ENCODE measurements at regions not wholly inside any gene's neighbourhood (a gene's known extent, or its start where the extent isn't known, plus 50 kb on each side); places are given as distances from the start of the nearest gene placed in this dataset.

DNA sequence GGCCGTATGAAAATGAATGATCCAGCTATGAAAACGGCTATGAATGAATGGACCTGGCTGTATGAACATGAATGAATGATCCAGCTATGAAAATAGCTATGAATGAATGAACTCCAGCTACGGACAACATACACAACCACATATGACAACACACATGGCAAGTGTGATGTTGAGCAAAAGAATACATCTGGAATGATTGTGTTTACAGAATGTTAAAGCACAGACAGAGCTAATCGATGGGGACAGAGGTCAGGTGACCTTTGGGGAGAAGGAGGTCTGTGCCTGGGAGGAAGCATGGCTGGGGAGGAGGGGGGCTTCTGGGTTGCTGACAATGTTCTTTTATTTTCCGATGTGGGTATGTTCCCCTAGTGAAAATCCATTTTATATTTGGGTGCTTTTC, 174.0 kb upstream of the WSCD1 start:
- POLR2A ChIA-PET (ENCODE audit: unreplicated experiment) = no interaction called here
- dilution Hi-C loops (cut with HindIII; ENCODE audit: low sequenced_read_pairs, unreplicated experiment) = no loop called here

More for the DNA sequence above, 174.0 kb upstream of the WSCD1 start:
- H2AK5ac ChIP-seq (ENCODE audit: low read depth, low read length) = no peak overlapping the region
- no peak overlapping the region for H4K5ac ChIP-seq (ENCODE audit: low read depth, low read length)
- H2BK5ac ChIP-seq (ENCODE audit: low read depth, low read length, poor library complexity, severe bottlenecking) = no peak overlapping the region
- in situ Hi-C loops (cut with MboI; ENCODE audit: low sequenced_read_pairs) = no loop called here
- no peak overlapping the region for H3K14ac ChIP-seq (replicated peaks; ENCODE audit: low read depth, low read length)
- no peaks in the 10 kb centered on the region for H3K79me1 ChIP-seq (ENCODE audit: low read depth in 1 of 2, low read length in 2 of 2)
- no peak overlapping the region for H4K91ac ChIP-seq (ENCODE audit: insufficient read depth, low read depth, low read length)
- H2BK120ac ChIP-seq (ENCODE audit: low read depth, low read length) = no peak overlapping the region
- H3K23ac ChIP-seq (ENCODE audit: low read depth, low read length) = no peak overlapping the region
- H3K56ac ChIP-seq (ENCODE audit: extremely low read depth, insufficient read depth, low read length) = no peak overlapping the region
- no peak overlapping the region for H3K4me2 ChIP-seq (ENCODE audit: low read depth, low read length)
- H4K20me1 ChIP-seq (ENCODE audit: insufficient read depth, low read length) = no peaks in the 10 kb centered on the region
- DNase-seq (no peak), ATAC-seq (ENCODE audit: low read depth) (no peak)
- H3K9me3 ChIP-seq (ENCODE audit: control insufficient read depth, insufficient read depth, low read length) = peaks cover 4% of the 10 kb centered on the region; the same call in 1 of the 2 replicates
- no peak overlapping the region for H2BK20ac ChIP-seq (ENCODE audit: low read depth, low read length)
- H2AK9ac ChIP-seq (replicated peaks; ENCODE audit: low read depth, low read length, poor library complexity) = no peak overlapping the region
- no peaks in the 10 kb centered on the region for H3K9me1 ChIP-seq (ENCODE audit: insufficient read depth, low read length)
- CTCF ChIA-PET = no interaction called here
- H3K27me3 ChIP-seq (ENCODE audit: control insufficient read depth, insufficient read depth, low read length) = no peaks in the 10 kb centered on the region
- intact Hi-C loops (cut with micrococcal nuclease) = no loop called here
- H3K9ac ChIP-seq (ENCODE audit: low read depth, low read length) = no peak overlapping the region
- H2AFZ ChIP-seq (replicated peaks; ENCODE audit: low read length, poor library complexity) = no peak overlapping the region
- H3K4ac ChIP-seq (ENCODE audit: low read depth, low read length) = no peak overlapping the region
- no peak overlapping the region for H4K8ac ChIP-seq (ENCODE audit: low read depth in 2 of 2, low read length in 2 of 2)
- H3K36me3 ChIP-seq (ENCODE audit: control insufficient read depth, insufficient read depth, low read length) = no peaks in the 10 kb centered on the region
- no TSS peak for BruUV-seq (replicated peaks)
- no peak overlapping the region for H3K27ac ChIP-seq (ENCODE audit: insufficient read depth, low read length)
- no peak overlapping the region for H2BK15ac ChIP-seq (ENCODE audit: low read depth, low read length)
- TF ChIP-seq SMC3 (IDR thresholded peaks at IDR 0.05; ENCODE audit: low read depth, low read length) (no peak), FOS (IDR thresholded peaks at IDR 0.05; ENCODE audit: low read depth, low read length) (no peak), MXI1 (IDR thresholded peaks at IDR 0.05; ENCODE audit: borderline replicate concordance, low read depth, low read length) (no peak), BHLHE40 (IDR thresholded peaks at IDR 0.05; ENCODE audit: low read depth, low read length) (no peak), RAD21 (IDR thresholded peaks at IDR 0.05; ENCODE audit: low read length) (no peak), RCOR1 (IDR thresholded peaks at IDR 0.05; ENCODE audit: insufficient replicate concordance, low read length) (no peak)
- no peak overlapping the region for H3K18ac ChIP-seq (ENCODE audit: low read depth, low read length)
- no peaks in the 10 kb centered on the region for H3K4me1 ChIP-seq (ENCODE audit: control insufficient read depth, insufficient read depth, low read length)
- no peak overlapping the region for H3K4me3 ChIP-seq (ENCODE audit: insufficient read depth, low read depth, low read length)
- WGBS, 2 experiments (ENCODE audit: extremely low coverage in 2 of 2, insufficient read length in 1 of 2) = no CpG with 5 or more reads among the region's 5 CpGs
